ENCODE measurements at regions not wholly inside any gene's neighbourhood (a gene's known extent, or its start where the extent isn't known, plus 50 kb on each side); places are given as distances from the start of the nearest gene placed in this dataset.
"Not testable (repeated sequence)": the region's sequence is repeated elsewhere in the genome, so short reads cannot be mapped to it uniquely, and the experiment has no call there.

GRCh38 chr3:153866901-153867300, 254.3 kb upstream of the ARHGEF26 start:
- no peak for DNase-seq

GRCh38 chr3:153874348-153874747, 246.8 kb upstream of the ARHGEF26 start:
- not testable (repeated sequence) for DNase-seq

- no peak for DNase-seq
These were observed 240.7 kb upstream of the ARHGEF26 start for GRCh38 chr3:153880493-153880892.

- DNase-seq, result no peak
These were observed 240.0 kb upstream of the ARHGEF26 start for GRCh38 chr3:153881201-153881600.

GRCh38 chr3:153885359-153885758, 235.8 kb upstream of the ARHGEF26 start:
- no peak for DNase-seq

- no peak for DNase-seq
These were observed 231.3 kb upstream of the ARHGEF26 start for GRCh38 chr3:153889905-153890334.

- DNase-seq, result no peak
These were observed 229.1 kb upstream of the ARHGEF26 start for GRCh38 chr3:153892126-153892525.

GRCh38 chr3:153894857-153895256, 226.3 kb upstream of the ARHGEF26 start:
- no peak for DNase-seq

- no peak for DNase-seq
These were observed 225.0 kb upstream of the ARHGEF26 start for GRCh38 chr3:153896197-153896596.

- no peak for DNase-seq
These were observed 224.0 kb upstream of the ARHGEF26 start for GRCh38 chr3:153897025-153897723.

GRCh38 chr3:153897842-153898241, 223.3 kb upstream of the ARHGEF26 start:
- no peak for DNase-seq

- DNase-seq, result no peak
These were observed 220.0 kb upstream of the ARHGEF26 start for GRCh38 chr3:153901152-153901551.

- DNase-seq, result no peak
These were observed 219.2 kb upstream of the ARHGEF26 start for GRCh38 chr3:153901991-153902390.

- no peak for DNase-seq
These were observed 217.8 kb upstream of the ARHGEF26 start for GRCh38 chr3:153903430-153903829.

GRCh38 chr3:153906366-153906765, 214.8 kb upstream of the ARHGEF26 start:
- DNase-seq, result no peak

GRCh38 chr3:153910387-153910786, 210.8 kb upstream of the ARHGEF26 start:
- DNase-seq, result no peak

GRCh38 chr3:153911116-153911515, 210.1 kb upstream of the ARHGEF26 start:
- no peak for DNase-seq

GRCh38 chr3:153919773-153920172, 201.4 kb upstream of the ARHGEF26 start:
- DNase-seq, result no peak

GRCh38 chr3:153921826-153922225, 199.4 kb upstream of the ARHGEF26 start:
- no peak for DNase-seq

- DNase-seq, result no peak
These were observed 195.2 kb upstream of the ARHGEF26 start for GRCh38 chr3:153925841-153926514.

GRCh38 chr3:153927107-153927506, 194.1 kb upstream of the ARHGEF26 start:
- DNase-seq, result no peak

- no peak for DNase-seq
These were observed 192.3 kb upstream of the ARHGEF26 start for GRCh38 chr3:153928851-153929250.

GRCh38 chr3:153933481-153933880, 187.7 kb upstream of the ARHGEF26 start:
- DNase-seq, result not testable (repeated sequence)

GRCh38 chr3:153944084-153944483, 177.1 kb upstream of the ARHGEF26 start:
- no peak for DNase-seq

- no peak for DNase-seq
These were observed 169.9 kb upstream of the ARHGEF26 start for GRCh38 chr3:153951276-153951675.
